Smooth muscle cell (in vitro differentiated cells): ENCODE measurements at regions not wholly inside any gene's neighbourhood (a gene's known extent, or its start where the extent isn't known, plus 50 kb on each side); places are given as distances from the start of the nearest gene placed in this dataset.

Experiments used
- DNase-seq: peaks from one replicate; lab custom pipeline; 2025; ENCODE audit not compliant: unreplicated experiment; lab: John Stamatoyannopoulos, UW
- H2AFZ ChIP-seq: fragments of 200-600 bp; sonication (generic); 2 replicates; pipeline ENCODE4 v1.6.0; 2016; ENCODE audit warnings: antibody characterized with exemption, low read depth, mild to moderate bottlenecking
- H3F3A ChIP-seq: fragments of 200-600 bp; sonication (generic); 2 replicates; pipeline ENCODE4 v1.6.0; 2017; ENCODE audit warnings: antibody characterized with exemption, low read depth
- H3K27ac ChIP-seq: fragments of 200-600 bp; sonication (generic); 2 replicates; pipeline ENCODE4 v1.5.1; 2016; ENCODE audit warnings: low read depth, mild to moderate bottlenecking
- H3K27me3 ChIP-seq: fragments of 200-600 bp; sonication (generic); 2 replicates; pipeline ENCODE4 v1.6.1; 2016; ENCODE audit warnings: low read depth, mild to moderate bottlenecking
- H3K36me3 ChIP-seq: fragments of 200-600 bp; sonication (generic); 2 replicates; pipeline ENCODE4 v1.5.1; 2016; ENCODE audit warnings: low read depth
- H3K4me1 ChIP-seq: fragments of 200-600 bp; sonication (generic); 2 replicates; pipeline ENCODE4 v1.5.1; 2016; ENCODE audit warnings: low read depth
- H3K4me2 ChIP-seq: fragments of 200-600 bp; sonication (generic); 2 replicates; pipeline ENCODE4 v1.6.0; 2016; ENCODE audit warnings: mild to moderate bottlenecking
- H3K4me3 ChIP-seq: fragments of 200-600 bp; sonication (generic); 2 replicates; pipeline ENCODE4 v1.5.1; 2016; ENCODE audit warnings: mild to moderate bottlenecking
- H3K79me2 ChIP-seq: fragments of 200-600 bp; sonication (generic); 2 replicates; pipeline ENCODE4 v1.6.0; 2016; ENCODE audit warnings: low read depth, mild to moderate bottlenecking
- H3K9ac ChIP-seq: fragments of 200-600 bp; sonication (generic); 2 replicates; pipeline ENCODE4 v1.6.0; 2016; ENCODE audit warnings: low read depth
- H3K9me3 ChIP-seq: fragments of 200-600 bp; sonication (generic); replicated peaks from 2 replicates; pipeline ENCODE4 v1.5.1; 2016; ENCODE audit warnings: low read depth
- H4K20me1 ChIP-seq: fragments of 200-600 bp; sonication (generic); 2 replicates; pipeline ENCODE4 v1.6.0; 2016; ENCODE audit warnings: low read depth
- CTCF ChIP-seq: fragments of 200-600 bp; sonication (generic); IDR thresholded peaks from 2 replicates; pipeline ENCODE4 v1.5.1; 2017; ENCODE audit warnings: borderline replicate concordance, mild to moderate bottlenecking, antibody characterized with exemption; ENCODE audit not compliant: insufficient read depth, poor library complexity, severe bottlenecking
- WGBS: methylation state at CpG from one replicate; pipeline ENCODE4 v1.1.7; 2016; ENCODE audit warnings: low lambda C conversion rate; 5-methylcytosine and 5-hydroxymethylcytosine counted together

DNA sequence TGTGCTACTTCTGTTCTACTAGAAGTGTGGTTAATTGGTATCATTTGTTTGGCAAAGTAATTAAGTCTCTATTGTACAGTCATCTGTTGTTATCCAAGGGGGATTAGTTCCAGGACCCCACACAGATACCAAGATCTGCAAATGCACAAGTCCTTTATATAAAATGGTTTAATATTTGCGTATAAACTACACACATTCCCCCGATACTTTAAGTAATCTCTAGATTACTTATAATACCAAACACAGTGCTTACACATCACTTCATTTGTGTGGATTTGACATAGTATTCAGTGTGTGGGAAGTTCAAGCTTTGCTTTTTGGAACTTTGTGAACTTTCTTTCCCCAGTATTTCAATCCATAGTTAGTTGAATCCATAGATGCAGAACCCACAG lies 50.5 kb upstream of the ABI3BP start:
- Histone ChIP-seq H3K4me1 (no peaks in the 10 kb centered on the region), H3K36me3 (no peaks in the 10 kb centered on the region), H3K4me3 (no peak overlapping the region), H3K4me2 (peak overlapping the region; percentile 0), H3F3A (no peaks in the 10 kb centered on the region), H3K9ac (no peak overlapping the region), H3K27ac (no peak overlapping the region), H3K79me2 (no peaks in the 10 kb centered on the region), H2AFZ (no peak overlapping the region), H4K20me1 (no peaks in the 10 kb centered on the region), H3K9me3 (no peaks in the 10 kb centered on the region), H3K27me3 (no peaks in the 10 kb centered on the region)
- no peak for TF ChIP-seq CTCF
- no peak for DNase-seq
- WGBS, result 40% methylated on average over 2 of the region's 2 CpGs

- H3K27me3 ChIP-seq, result no peaks in the 10 kb centered on the region
- DNase-seq, result no peak
- H2AFZ ChIP-seq, result no peak overlapping the region
- no peaks in the 10 kb centered on the region for H3K9me3 ChIP-seq
- H3K36me3 ChIP-seq, result no peaks in the 10 kb centered on the region
- peak overlapping the region; percentile 0 for H3K4me2 ChIP-seq
- no peak overlapping the region for H3K9ac ChIP-seq
- no peaks in the 10 kb centered on the region for H4K20me1 ChIP-seq
- TF ChIP-seq CTCF, result no peak
- H3K79me2 ChIP-seq, result no peaks in the 10 kb centered on the region
- no peak overlapping the region for H3K27ac ChIP-seq
- H3K4me3 ChIP-seq, result no peak overlapping the region
- H3F3A ChIP-seq, result no peaks in the 10 kb centered on the region
- no peaks in the 10 kb centered on the region for H3K4me1 ChIP-seq
These were observed 49.9 kb upstream of the ABI3BP start for GRCh38 chr3:101042996-101043686.
